Neuronal stem cell (in vitro differentiated cells): ENCODE measurements at regions not wholly inside any gene's neighbourhood (a gene's known extent, or its start where the extent isn't known, plus 50 kb on each side); places are given as distances from the start of the nearest gene placed in this dataset.
A peak's percentile ranks its signal among the peaks of the same experiment; 100 is the strongest.
"Not testable (repeated sequence)": the region's sequence is repeated elsewhere in the genome, so short reads cannot be mapped to it uniquely, and the experiment has no call there.

Experiments
- DNase-seq: peaks from one replicate; pipeline ENCODE4 v3.0.0-alpha.2; 2013; ENCODE audit warnings: low spot score
- H2AFZ ChIP-seq: one replicate; pipeline ENCODE4 v1.6.1; 2013; ENCODE audit warnings: mild to moderate bottlenecking, low read length, inconsistent platforms
- H2AK5ac ChIP-seq: 2 replicates; pipeline ENCODE4 v1.6.1; 2013; ENCODE audit warnings: low read depth, mild to moderate bottlenecking, inconsistent platforms, low read length, moderate library complexity, mixed read lengths
- H2BK120ac ChIP-seq: 2 replicates; pipeline ENCODE4 v1.6.1; 2013; ENCODE audit warnings: low read depth, mild to moderate bottlenecking, inconsistent platforms, low read length, moderate library complexity, mixed read lengths
- H2BK12ac ChIP-seq: one replicate; pipeline ENCODE4 v1.6.1; 2013; ENCODE audit warnings: low read length, inconsistent platforms
- H2BK15ac ChIP-seq: 2 replicates; pipeline ENCODE4 v1.6.1; 2013; ENCODE audit warnings: mild to moderate bottlenecking, low read length, inconsistent platforms, mixed read lengths
- H2BK5ac ChIP-seq: one replicate; pipeline ENCODE4 v1.6.1; 2013; ENCODE audit warnings: inconsistent platforms, mild to moderate bottlenecking, low read length, moderate library complexity
- H3K14ac ChIP-seq: one replicate; pipeline ENCODE4 v1.6.1; 2013; ENCODE audit warnings: low read length, inconsistent platforms
- H3K18ac ChIP-seq: 2 replicates; pipeline ENCODE4 v1.6.1; 2013; ENCODE audit warnings: low read length, inconsistent platforms
- H3K23ac ChIP-seq: 2 replicates; pipeline ENCODE4 v1.6.1; 2013; ENCODE audit warnings: low read depth, mild to moderate bottlenecking, mixed read lengths, low read length, inconsistent platforms; ENCODE audit not compliant: poor library complexity
- H3K27ac ChIP-seq: replicated peaks from 3 replicates; pipeline ENCODE4 v1.5.1; 2013; ENCODE audit warnings: low read length, inconsistent platforms
- H3K27me3 ChIP-seq, 3 experiments: 2 replicates each; pipeline ENCODE4 v1.6.1; 2013; ENCODE audit warnings: low read length in 3 of 3, mild to moderate bottlenecking in 2 of 3, inconsistent platforms in 1 of 3, low read depth in 1 of 3, mixed read lengths in 1 of 3, moderate library complexity in 1 of 3; ENCODE audit not compliant: control insufficient read depth in 3 of 3, insufficient read depth in 3 of 3
- H3K36me3 ChIP-seq, 2 donors: replicated peaks in 1 of 2; 2 replicates each; pipeline ENCODE4 v1.6.1; 2013; ENCODE audit warnings: low read length in 2 of 2; ENCODE audit not compliant: control insufficient read depth in 2 of 2, insufficient read depth in 2 of 2
- H3K4ac ChIP-seq: 2 replicates; pipeline ENCODE4 v1.6.1; 2013; ENCODE audit warnings: inconsistent platforms, mild to moderate bottlenecking, low read length, moderate library complexity
- H3K4me1 ChIP-seq, 2 donors: 1 replicate in 1 of 2; 2 replicates in 1 of 2; pipeline ENCODE4 v1.6.1; 2013; ENCODE audit warnings: low read length in 2 of 2, low read depth in 1 of 2; ENCODE audit not compliant: control insufficient read depth in 2 of 2, insufficient read depth in 1 of 2
- H3K4me2 ChIP-seq: one replicate; pipeline ENCODE4 v1.6.1; 2013; ENCODE audit warnings: mild to moderate bottlenecking, low read length, inconsistent platforms; ENCODE audit not compliant: insufficient read depth, poor library complexity, severe bottlenecking
- H3K4me3 ChIP-seq, 2 donors: 2 replicates each; pipeline ENCODE4 v1.5.1; 2013; ENCODE audit warnings: low read length in 2 of 2, mild to moderate bottlenecking in 2 of 2, inconsistent platforms in 1 of 2, moderate library complexity in 1 of 2
- H3K79me1 ChIP-seq: one replicate; pipeline ENCODE4 v1.6.1; 2013; ENCODE audit warnings: low read depth, mild to moderate bottlenecking, inconsistent platforms, low read length, moderate library complexity
- H3K9ac ChIP-seq: one replicate; pipeline ENCODE4 v1.6.1; 2013; ENCODE audit warnings: mild to moderate bottlenecking, low read depth, low read length, inconsistent platforms; ENCODE audit not compliant: poor library complexity
- H3K9me3 ChIP-seq, 2 donors: replicated peaks in 1 of 2; 2 replicates each; pipeline versions ENCODE3 to v1.6.1; 2013; ENCODE audit warnings: low read length in 2 of 2, mild to moderate bottlenecking in 2 of 2, inconsistent platforms in 1 of 2, low read depth in 1 of 2, mixed read lengths in 1 of 2, moderate library complexity in 1 of 2; ENCODE audit not compliant: control insufficient read depth in 2 of 2, insufficient read depth in 1 of 2
- H4K8ac ChIP-seq: one replicate; pipeline ENCODE4 v1.6.1; 2013; ENCODE audit warnings: low read depth, mild to moderate bottlenecking, inconsistent platforms, low read length, moderate library complexity
- H4K91ac ChIP-seq: one replicate; pipeline ENCODE4 v1.6.1; 2013; ENCODE audit warnings: low read length, low read depth, mild to moderate bottlenecking, inconsistent platforms; ENCODE audit not compliant: poor library complexity
- WGBS, 2 donors: extraction: QIAGEN DNeasy Blood & Tissue Kit; methylation state at CpG; one replicate each; pipeline ENCODE4 v1.1.7; 2013; ENCODE audit warnings: missing lambda C conversion rate in 2 of 2, mixed read lengths in 1 of 2; ENCODE audit not compliant: insufficient read length in 2 of 2, insufficient replicate concordance in 1 of 2; ENCODE audit errors: extremely low coverage in 2 of 2; 5-methylcytosine and 5-hydroxymethylcytosine counted together

DNA sequence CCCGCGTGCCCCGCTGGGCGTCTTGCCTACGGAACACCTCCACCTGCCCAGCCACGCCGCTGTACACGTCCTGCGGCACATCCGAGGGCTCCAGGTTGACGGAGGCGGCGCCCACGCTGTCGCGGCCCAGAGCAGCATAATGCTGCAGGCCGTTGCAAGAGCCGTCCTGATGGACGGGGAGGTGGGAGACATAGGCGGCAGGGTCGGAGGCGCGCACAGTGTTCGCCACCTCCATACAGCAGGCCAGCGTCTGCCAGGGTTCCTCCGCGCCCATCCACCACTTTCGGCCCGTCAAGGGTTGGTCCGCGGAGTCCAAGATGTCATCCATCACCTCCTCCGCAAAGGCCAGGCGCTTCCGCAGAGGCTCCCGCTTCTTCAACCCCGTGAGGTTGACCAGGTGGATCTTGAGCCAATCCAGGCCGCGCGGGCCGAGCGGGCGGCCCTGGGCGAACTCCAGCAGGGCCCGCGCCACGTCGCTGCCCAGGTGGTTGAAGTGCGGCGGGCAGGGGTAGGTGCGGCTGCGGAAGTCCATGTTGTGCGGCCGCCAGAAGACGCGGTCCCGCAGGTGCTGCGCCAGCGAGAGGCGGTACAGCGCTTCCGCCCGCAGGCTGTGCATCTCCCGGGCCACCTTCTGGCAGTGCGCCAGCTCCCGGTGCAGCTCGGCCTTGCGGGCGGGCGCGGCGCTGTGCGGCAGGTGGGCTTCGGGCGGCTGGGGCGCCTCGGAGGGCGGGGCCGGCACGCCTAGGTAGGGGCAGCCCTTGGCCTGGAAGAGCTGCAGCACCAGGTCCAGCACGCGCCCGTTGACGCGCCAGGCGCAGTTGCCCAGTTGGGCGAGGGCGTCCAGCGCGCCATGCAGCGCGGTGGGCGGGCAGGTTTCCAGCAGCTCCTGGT is 72.9 kb upstream of the MED13 start:
- H2BK120ac ChIP-seq, H3K4ac ChIP-seq, H3K4me1 ChIP-seq, H2AK5ac ChIP-seq, H3K4me2 ChIP-seq, H2AFZ ChIP-seq, DNase-seq, H3K79me1 ChIP-seq, H2BK5ac ChIP-seq, H3K36me3 ChIP-seq, H4K91ac ChIP-seq, H3K27ac ChIP-seq, H3K14ac ChIP-seq, H3K9me3 ChIP-seq, H3K27me3 ChIP-seq, H4K8ac ChIP-seq, H3K23ac ChIP-seq, H2BK12ac ChIP-seq, H2BK15ac ChIP-seq, H3K4me3 ChIP-seq, H3K9ac ChIP-seq: not testable (repeated sequence)
- H3K18ac ChIP-seq: peak overlapping the region; percentile 17
- WGBS, 2 donors: no CpG with 5 or more reads among the region's 92 CpGs

- H3K79me1 ChIP-seq, H2BK15ac ChIP-seq, H3K27me3 ChIP-seq, H2AK5ac ChIP-seq, H3K4me3 ChIP-seq, H2AFZ ChIP-seq, H3K4ac ChIP-seq, H3K9me3 ChIP-seq, H4K8ac ChIP-seq, H2BK120ac ChIP-seq, DNase-seq, H4K91ac ChIP-seq, H3K18ac ChIP-seq, H3K9ac ChIP-seq, H3K4me1 ChIP-seq, H3K14ac ChIP-seq, H3K23ac ChIP-seq, H2BK5ac ChIP-seq, H3K27ac ChIP-seq, H3K36me3 ChIP-seq, H3K4me2 ChIP-seq: not testable (repeated sequence)
- no CpG with 5 or more reads among the region's 40 CpGs for WGBS, 2 donors
- H2BK12ac ChIP-seq: peak overlapping the region; percentile 73
These were observed 72.1 kb upstream of the MED13 start for GRCh38 chr17:62137013-62137733.

DNA sequence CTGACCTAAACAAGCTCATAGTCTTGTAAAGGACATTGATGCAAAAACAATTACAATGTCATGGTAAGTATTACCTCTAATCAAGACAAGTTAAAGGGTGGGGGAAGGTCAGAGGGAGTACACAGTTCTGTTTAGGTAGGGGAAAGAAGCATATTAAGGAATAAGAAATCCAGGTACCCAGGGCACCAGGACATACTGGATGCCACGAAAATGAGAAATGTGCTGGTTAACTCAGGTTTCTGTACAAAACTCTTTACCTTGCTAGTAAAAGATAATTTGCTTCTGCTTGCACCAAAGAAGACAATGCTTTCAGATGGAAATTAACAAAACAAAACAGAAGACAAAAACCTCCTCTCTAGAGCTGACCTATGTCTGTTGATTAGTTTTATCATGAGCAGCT is 70.7 kb upstream of the MED13 start:
- H3K9me3 ChIP-seq: no peaks in the 10 kb centered on the region

DNA sequence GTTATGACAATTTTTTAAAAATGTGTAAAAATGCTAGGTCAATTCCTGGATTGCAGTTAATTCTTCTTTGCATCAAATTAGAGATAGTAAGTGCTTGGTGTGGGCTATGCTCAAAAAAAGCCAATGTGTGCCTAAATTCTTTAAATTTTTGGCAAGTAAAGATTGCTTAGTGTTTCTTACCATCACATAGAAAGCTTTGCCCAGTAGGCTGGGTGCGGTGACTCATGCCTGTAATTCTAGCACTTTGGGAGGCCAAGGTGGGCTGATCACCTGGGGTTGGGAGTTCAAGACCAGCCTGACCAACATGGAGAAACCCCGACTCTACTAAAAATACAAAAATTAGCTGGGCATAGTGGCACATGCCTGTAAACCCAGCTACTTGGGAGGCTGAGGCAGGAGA is 70.0 kb upstream of the MED13 start:
- not testable (repeated sequence) for H3K27ac ChIP-seq, H3K36me3 ChIP-seq, H3K23ac ChIP-seq, H2AFZ ChIP-seq, H3K9me3 ChIP-seq, H3K79me1 ChIP-seq, H3K14ac ChIP-seq, H3K4me3 ChIP-seq, H3K4me2 ChIP-seq, H2AK5ac ChIP-seq, H2BK15ac ChIP-seq, H4K91ac ChIP-seq, H3K4ac ChIP-seq, H2BK5ac ChIP-seq, H4K8ac ChIP-seq, H2BK12ac ChIP-seq, H2BK120ac ChIP-seq, H3K27me3 ChIP-seq, DNase-seq, H3K18ac ChIP-seq, H3K4me1 ChIP-seq, H3K9ac ChIP-seq
- WGBS, 2 donors: no CpG with 5 or more reads among the region's 2 CpGs

More for the DNA sequence above, 70.7 kb upstream of the MED13 start:
- Histone ChIP-seq H2AK5ac (no peak overlapping the region), H4K8ac (no peak overlapping the region), H3K4ac (no peak overlapping the region), H3K4me2 (no peak overlapping the region), H2AFZ (no peak overlapping the region), H4K91ac (no peak overlapping the region), H2BK15ac (no peak overlapping the region), H3K23ac (no peak overlapping the region), H3K14ac (no peak overlapping the region), H2BK5ac (no peak overlapping the region), H2BK120ac (no peak overlapping the region), H3K18ac (no peak overlapping the region), H3K27ac (no peak overlapping the region), H3K4me1 (no peaks in the 10 kb centered on the region), H3K79me1 (no peaks in the 10 kb centered on the region), H3K4me3 (no peak overlapping the region), H3K27me3 (no peaks in the 10 kb centered on the region), H2BK12ac (no peak overlapping the region), H3K9ac (no peak overlapping the region), H3K36me3 (no peaks in the 10 kb centered on the region)
- no CpG with 5 or more reads among the region's 1 CpG for WGBS, 2 donors
- no peak for DNase-seq
